ENCODE measurements at regions not wholly inside any gene's neighbourhood (a gene's known extent, or its start where the extent isn't known, plus 50 kb on each side); places are given as distances from the start of the nearest gene placed in this dataset.

DNA sequence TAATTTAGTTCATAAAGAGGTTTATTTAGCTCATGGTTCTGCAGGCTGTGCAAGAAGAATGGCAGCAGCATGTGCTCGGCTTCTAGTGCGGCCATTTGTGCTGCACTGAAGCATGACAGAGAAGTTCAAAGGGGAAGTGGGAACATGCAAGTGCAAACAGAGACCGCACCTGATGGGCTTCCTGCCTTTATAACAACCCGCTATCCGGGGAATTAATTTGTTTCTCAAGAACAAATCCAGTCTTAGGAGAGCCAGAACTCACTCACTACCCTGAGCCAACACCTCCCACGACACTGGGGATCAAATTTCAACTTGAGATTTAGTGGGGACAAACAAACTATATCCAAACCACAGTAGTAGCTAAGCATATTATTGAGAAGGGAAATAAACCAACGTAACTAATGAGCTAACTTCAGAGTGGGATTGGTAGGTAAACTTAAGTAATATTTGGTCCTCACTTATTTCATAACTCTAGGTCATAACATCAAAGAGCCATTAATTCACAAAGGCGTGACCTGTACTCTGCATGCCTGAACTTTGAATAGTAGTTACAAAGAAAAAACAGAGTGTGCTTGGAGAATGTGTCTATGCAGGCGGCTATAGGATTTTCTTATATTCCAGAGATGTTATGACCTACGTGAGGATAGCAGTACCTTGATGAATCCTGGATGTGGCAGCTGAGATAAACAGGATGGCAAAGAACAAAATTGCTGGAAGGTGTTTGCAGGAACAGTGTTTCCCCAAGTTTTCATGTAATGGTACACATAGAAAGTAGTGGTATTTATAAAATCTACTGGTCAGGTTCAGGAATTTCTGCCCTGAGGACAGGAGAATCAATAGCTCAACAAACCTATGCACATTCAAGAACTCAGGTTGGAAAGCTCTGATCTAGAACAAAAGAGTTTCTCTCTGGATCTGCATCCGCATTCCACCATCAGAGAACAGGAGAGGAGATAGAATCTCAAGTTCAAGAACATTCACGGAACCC lies 845.9 kb upstream of the ID2 start:
- DNase-seq (ENCODE audit: low read depth in 2 of 2): no peak
- TF ChIP-seq, protein P1, sequence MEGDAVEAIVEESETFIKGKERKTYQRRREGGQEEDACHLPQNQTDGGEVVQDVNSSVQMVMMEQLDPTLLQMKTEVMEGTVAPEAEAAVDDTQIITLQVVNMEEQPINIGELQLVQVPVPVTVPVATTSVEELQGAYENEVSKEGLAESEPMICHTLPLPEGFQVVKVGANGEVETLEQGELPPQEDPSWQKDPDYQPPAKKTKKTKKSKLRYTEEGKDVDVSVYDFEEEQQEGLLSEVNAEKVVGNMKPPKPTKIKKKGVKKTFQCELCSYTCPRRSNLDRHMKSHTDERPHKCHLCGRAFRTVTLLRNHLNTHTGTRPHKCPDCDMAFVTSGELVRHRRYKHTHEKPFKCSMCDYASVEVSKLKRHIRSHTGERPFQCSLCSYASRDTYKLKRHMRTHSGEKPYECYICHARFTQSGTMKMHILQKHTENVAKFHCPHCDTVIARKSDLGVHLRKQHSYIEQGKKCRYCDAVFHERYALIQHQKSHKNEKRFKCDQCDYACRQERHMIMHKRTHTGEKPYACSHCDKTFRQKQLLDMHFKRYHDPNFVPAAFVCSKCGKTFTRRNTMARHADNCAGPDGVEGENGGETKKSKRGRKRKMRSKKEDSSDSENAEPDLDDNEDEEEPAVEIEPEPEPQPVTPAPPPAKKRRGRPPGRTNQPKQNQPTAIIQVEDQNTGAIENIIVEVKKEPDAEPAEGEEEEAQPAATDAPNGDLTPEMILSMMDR (IDR thresholded peaks at IDR 0.05; ENCODE audit: low read depth, low read length): no peak
- H3K4me3 ChIP-seq (replicated peaks in 1 of 2; ENCODE audit: low read depth in 2 of 2, low read length in 2 of 2): no peak overlapping the region

DNA sequence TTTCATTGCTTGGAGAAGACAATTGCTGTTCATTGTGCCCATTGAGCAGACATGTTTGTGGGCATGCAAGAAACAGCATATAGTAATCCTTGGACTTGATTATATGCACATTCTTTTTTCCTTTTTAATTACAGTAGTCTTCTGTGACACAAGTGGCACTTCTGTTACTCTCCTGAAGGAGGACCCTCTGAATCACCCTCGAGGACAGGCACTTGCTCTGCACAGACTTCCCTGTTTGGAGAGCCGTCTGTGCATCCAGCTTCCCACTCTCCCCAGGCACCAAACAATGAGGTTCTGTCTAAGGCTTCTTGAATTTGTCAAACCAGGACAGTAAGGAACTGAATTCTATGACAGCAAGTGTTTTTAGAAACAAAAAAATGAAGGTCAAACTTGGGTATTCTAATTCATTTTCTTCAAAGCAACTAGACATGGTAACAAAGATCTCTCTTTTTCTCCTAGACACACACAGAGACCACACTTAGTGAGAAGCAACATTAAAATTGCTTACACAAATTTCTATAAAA lies 844.6 kb upstream of the ID2 start:
- no peak for DNase-seq (ENCODE audit: low read depth in 2 of 2)
- TF ChIP-seq, protein P1 (IDR thresholded peaks at IDR 0.05; ENCODE audit: low read depth, low read length): no peak
- no peak overlapping the region for H3K4me3 ChIP-seq (replicated peaks in 1 of 2; ENCODE audit: low read depth in 2 of 2, low read length in 2 of 2)

DNA sequence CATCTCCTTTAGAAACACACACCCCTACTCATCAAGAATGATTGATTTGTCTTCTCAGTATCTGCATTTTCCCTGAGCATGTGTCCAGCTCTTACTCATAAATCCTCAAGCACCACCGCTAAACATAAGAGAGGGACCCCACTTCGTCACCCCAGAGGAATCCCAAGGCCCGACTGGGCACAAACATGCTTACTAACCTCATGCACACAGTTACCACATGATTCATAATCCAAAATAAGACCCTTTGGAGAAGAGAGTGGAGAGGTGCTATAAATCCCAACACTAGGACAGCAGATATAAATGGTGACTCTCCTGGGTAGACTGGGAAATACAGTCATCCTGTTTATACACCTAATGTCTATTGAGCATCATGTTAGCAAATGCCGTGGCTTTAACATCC lies 843.2 kb upstream of the ID2 start:
- H3K4me3 ChIP-seq (replicated peaks in 1 of 2; ENCODE audit: low read depth in 2 of 2, low read length in 2 of 2): no peak overlapping the region
- DNase-seq (ENCODE audit: low read depth in 2 of 2): no peak
- TF ChIP-seq, protein P1 (IDR thresholded peaks at IDR 0.05; ENCODE audit: low read depth, low read length): no peak

DNA sequence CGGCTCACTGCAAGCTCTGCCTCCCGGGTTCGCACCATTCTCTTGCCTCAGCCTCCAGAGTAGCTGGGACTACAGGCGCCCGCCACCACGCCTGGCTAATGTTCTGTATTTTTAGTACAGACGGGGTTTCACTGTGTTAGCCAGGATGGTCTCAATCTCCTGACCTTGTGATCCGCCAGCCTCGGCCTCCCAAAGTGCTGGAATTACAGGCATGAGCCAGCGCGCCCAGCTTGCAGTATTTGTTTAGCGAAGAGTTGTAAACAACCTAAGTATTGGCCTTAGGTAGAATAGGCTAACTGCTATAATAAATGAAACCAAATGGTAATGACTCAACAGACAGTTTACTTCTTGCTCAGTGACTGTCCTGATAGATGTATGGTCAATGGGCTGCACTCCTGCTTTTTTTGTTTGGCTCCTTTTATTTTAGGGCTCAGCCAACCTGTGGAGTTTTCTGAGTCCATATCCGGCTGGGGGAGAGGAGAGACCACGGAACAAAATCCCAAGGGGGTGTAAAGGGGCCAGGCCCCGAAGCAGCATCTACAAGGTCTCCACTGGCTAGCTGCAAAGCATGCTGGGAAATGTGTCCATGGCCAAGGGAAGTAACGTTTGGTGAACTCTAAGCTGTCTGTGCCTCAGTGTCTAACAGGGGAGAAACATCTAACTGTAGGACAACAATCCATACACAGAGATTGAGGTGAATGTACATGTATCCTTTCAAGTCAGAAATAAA lies 841.0 kb upstream of the ID2 start:
- TF ChIP-seq, protein P1 (IDR thresholded peaks at IDR 0.05; ENCODE audit: low read depth, low read length): no peak
- no peak for DNase-seq (ENCODE audit: low read depth in 2 of 2)

DNA sequence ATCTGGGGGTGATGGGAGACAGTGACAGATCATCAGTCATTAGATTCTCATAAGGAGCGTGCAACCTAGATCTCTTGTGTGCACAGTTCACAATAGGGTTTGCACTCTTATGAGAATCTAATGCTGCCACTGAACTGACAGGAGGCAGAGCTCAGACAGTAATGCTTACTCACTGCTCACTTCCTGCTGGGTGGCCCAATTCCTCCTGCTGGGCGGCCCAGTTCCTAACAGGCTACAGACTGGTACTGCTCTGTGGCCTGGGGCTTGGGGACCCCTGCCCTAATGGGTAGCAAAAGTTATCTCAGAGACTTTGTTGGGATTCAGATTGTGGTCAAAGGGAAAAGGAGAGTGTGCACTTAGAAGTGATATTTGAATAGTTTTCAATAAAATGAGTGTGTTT lies 840.1 kb upstream of the ID2 start:
- TF ChIP-seq, protein P1 (IDR thresholded peaks at IDR 0.05; ENCODE audit: low read depth, low read length): no peak
- DNase-seq (ENCODE audit: low read depth in 2 of 2): peak in 1 of 2 donors; percentile 24
- H3K4me3 ChIP-seq (replicated peaks in 1 of 2; ENCODE audit: low read depth in 2 of 2, low read length in 2 of 2): no peak overlapping the region

More for the DNA sequence above, 841.0 kb upstream of the ID2 start:
- no peak overlapping the region for H3K4me3 ChIP-seq (replicated peaks in 1 of 2; ENCODE audit: low read depth in 2 of 2, low read length in 2 of 2)

DNA sequence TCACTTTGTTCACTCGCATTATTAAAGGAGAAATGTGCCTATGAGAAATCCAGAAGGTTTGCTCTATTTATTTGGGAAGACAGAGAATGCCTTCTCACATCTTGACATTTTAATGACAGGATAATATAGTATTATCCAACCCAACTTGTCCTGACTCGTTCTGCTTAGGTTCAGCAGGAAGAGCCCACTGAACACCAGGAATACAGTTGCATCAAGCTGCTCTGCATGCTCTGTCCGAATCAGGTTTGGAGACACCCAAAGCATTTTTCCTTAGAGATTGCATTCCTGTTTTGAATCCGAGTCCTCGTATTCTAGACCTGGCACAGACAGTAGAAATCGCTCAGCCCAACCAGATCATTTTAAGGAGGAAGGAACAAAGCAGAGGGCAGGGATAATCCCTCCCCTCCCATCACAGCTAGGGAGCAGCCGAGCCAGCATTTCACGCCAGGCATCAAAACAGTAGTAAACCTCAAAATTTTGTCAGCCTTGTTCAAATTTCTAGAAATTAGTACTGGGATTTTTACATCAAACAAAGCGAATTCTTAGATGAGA lies 837.4 kb upstream of the ID2 start:
- peak in 1 of 2 donors; percentile 3 for DNase-seq (ENCODE audit: low read depth in 2 of 2)
- H3K4me3 ChIP-seq (replicated peaks in 1 of 2; ENCODE audit: low read depth in 2 of 2, low read length in 2 of 2): no peak overlapping the region
- TF ChIP-seq, protein P1 (IDR thresholded peaks at IDR 0.05; ENCODE audit: low read depth, low read length): no peak
